ENCODE measurements at regions not wholly inside any gene's neighbourhood (a gene's known extent, or its start where the extent isn't known, plus 50 kb on each side); places are given as distances from the start of the nearest gene placed in this dataset.
"Not testable (repeated sequence)": the region's sequence is repeated elsewhere in the genome, so short reads cannot be mapped to it uniquely, and the experiment has no call there.

GRCh38 chr12:46990211-46990610 is 89.2 kb upstream of the PCED1B start:
- TF ChIP-seq CTCF (IDR thresholded peaks at IDR 0.05) = no peak
- Histone ChIP-seq H3K36me3 (no peaks in the 10 kb centered on the region), H3K27me3 (no peaks in the 10 kb centered on the region), H3K4me3 (no peak overlapping the region), H3K4me1 (no peaks in the 10 kb centered on the region), H3K27ac (no peak overlapping the region), H3K9me3 (peaks cover 0 to 8% of the 10 kb centered on the region in 2 donors)
- intact Hi-C loops (cut with DNase I) = no loop called here
- no peak for DNase-seq (ENCODE audit: low spot score in 2 of 2)

- H3K9me3 ChIP-seq; H3K36me3 ChIP-seq; DNase-seq (ENCODE audit: low spot score in 2 of 2); H3K27ac ChIP-seq; H3K4me1 ChIP-seq; H3K27me3 ChIP-seq; H3K4me3 ChIP-seq; intact Hi-C loops (cut with DNase I): not testable (repeated sequence)
These were observed 87.4 kb upstream of the PCED1B start for GRCh38 chr12:46992051-46992450.

- DNase-seq (ENCODE audit: low spot score in 2 of 2) = no peak
- no peaks in the 10 kb centered on the region for H3K36me3 ChIP-seq
- no peak overlapping the region for H3K4me3 ChIP-seq
- H3K27me3 ChIP-seq = no peaks in the 10 kb centered on the region
- no peaks in the 10 kb centered on the region for H3K4me1 ChIP-seq
- H3K27ac ChIP-seq = no peak overlapping the region
- no peak for TF ChIP-seq CTCF (IDR thresholded peaks at IDR 0.05)
- intact Hi-C loops (cut with DNase I) = no loop called here
- no peaks in the 10 kb centered on the region for H3K9me3 ChIP-seq
These were observed 80.5 kb upstream of the PCED1B start for GRCh38 chr12:46998811-46999368.

- DNase-seq (ENCODE audit: low spot score in 2 of 2) = no peak
- Histone ChIP-seq H3K27ac (no peak overlapping the region), H3K4me3 (no peak overlapping the region), H3K36me3 (no peaks in the 10 kb centered on the region), H3K9me3 (no peaks in the 10 kb centered on the region), H3K27me3 (no peaks in the 10 kb centered on the region), H3K4me1 (no peaks in the 10 kb centered on the region)
- intact Hi-C loops (cut with DNase I) = no loop called here
- TF ChIP-seq CTCF (IDR thresholded peaks at IDR 0.05) = no peak
These were observed 74.8 kb upstream of the PCED1B start for GRCh38 chr12:47004634-47005033.

- intact Hi-C loops (cut with DNase I) = no loop called here
- H3K9me3 ChIP-seq = no peaks in the 10 kb centered on the region
- no peaks in the 10 kb centered on the region for H3K27me3 ChIP-seq
- H3K36me3 ChIP-seq = no peaks in the 10 kb centered on the region
- H3K4me3 ChIP-seq = no peak overlapping the region
- no peaks in the 10 kb centered on the region for H3K4me1 ChIP-seq
- H3K27ac ChIP-seq = no peak overlapping the region
- no peak for TF ChIP-seq CTCF (IDR thresholded peaks at IDR 0.05)
- DNase-seq (ENCODE audit: low spot score in 2 of 2) = no peak
These were observed 72.4 kb upstream of the PCED1B start for GRCh38 chr12:47007048-47007447.

GRCh38 chr12:47012552-47012951 is 66.9 kb upstream of the PCED1B start:
- no peak overlapping the region for H3K27ac ChIP-seq
- no peak overlapping the region for H3K4me3 ChIP-seq
- intact Hi-C loops (cut with DNase I) = no loop called here
- DNase-seq (ENCODE audit: low spot score in 2 of 2) = no peak
- H3K27me3 ChIP-seq = no peaks in the 10 kb centered on the region
- no peak for TF ChIP-seq CTCF (IDR thresholded peaks at IDR 0.05)
- H3K36me3 ChIP-seq = no peaks in the 10 kb centered on the region
- H3K4me1 ChIP-seq = peaks cover 0 to 2% of the 10 kb centered on the region in 2 donors
- no peaks in the 10 kb centered on the region for H3K9me3 ChIP-seq

Measured in ascending aorta (tissue), 2 donors.